IMR-90 (cell line): ENCODE measurements at regions not wholly inside any gene's neighbourhood (a gene's known extent, or its start where the extent isn't known, plus 50 kb on each side); places are given as distances from the start of the nearest gene placed in this dataset. TPM values are rescaled to one million over a fixed set of nuclear protein-coding genes. Genes with fewer than 3 reads are reported as not detected.

Source experiments
- microRNA-seq, 2 experiments: library from miRNA; stranded (forward) in 1 of 2; unstranded in 1 of 2; fragments of 10-50 nt in 1 of 2; fragments of <30 nt in 1 of 2; gene quantifications in 1 of 2; microRNA quantifications in 1 of 2; one replicate each; pipeline versions ENCODE3 to v1.1.0; 2013 to 2020; ENCODE audit not compliant: insufficient read depth in 1 of 2, insufficient read length in 1 of 2, unreplicated experiment in 1 of 2
- small RNA-seq, 5 experiments: library from RNA; depleted of rRNA; stranded (forward); fragments of <200 nt; gene quantifications; one replicate each; pipeline ENCODE3, GENCODE V24; 2012

Small RNAs in the stretch of these regions (microRNA-seq; reads per million reads assigned to microRNA genes)
- not detected for gene RF00019 (ENCODE audit: insufficient read depth, insufficient read length)

Small RNAs in the stretch of these regions (small RNA-seq; reads per million reads assigned to genes)
- 0 reads per million in 5 experiments for gene RF00019
